ENCODE measurements at regions not wholly inside any gene's neighbourhood (a gene's known extent, or its start where the extent isn't known, plus 50 kb on each side); places are given as distances from the start of the nearest gene placed in this dataset.

GRCh38 chr15:60138397-60138968, 134.4 kb downstream of the FOXB1 start:
- H3K27me3 ChIP-seq (ENCODE audit: control insufficient read depth in 1 of 2, insufficient read depth in 2 of 2, low read length in 2 of 2), result no peaks in the 10 kb centered on the region
- Mint-ChIP-seq H3K4me3 (no peak overlapping the region), H3K27me3 (peaks cover 40% of the 10 kb centered on the region), H3K9me3 (peaks cover 2% of the 10 kb centered on the region), H3K27ac (no peak overlapping the region), H3K4me1 (ENCODE audit: low read depth) (no peaks in the 10 kb centered on the region), H3K36me3 (ENCODE audit: low read depth) (no peaks in the 10 kb centered on the region)
- DNase-seq, result no peak
- intact Hi-C loops (cut with DNase I, micrococcal nuclease), result no loop called here
- no peaks in the 10 kb centered on the region for H3K4me1 ChIP-seq (ENCODE audit: insufficient read depth, low read length)
- ChIA-PET CTCF (interaction anchor here (1.0 kb wide), 1 partner anchor 29 kb away, joined by 3 read pairs; no protein-coding TSS in a partner anchor), POLR2A (no interaction called here)
- no peaks in the 10 kb centered on the region for H3K36me3 ChIP-seq (ENCODE audit: insufficient read depth, low read length)
- TF ChIP-seq CTCF (IDR thresholded peaks at IDR 0.05), result no peak
- no peak for ATAC-seq (ENCODE audit: poor library complexity)
- H3K4me3 ChIP-seq (ENCODE audit: low read length), result no peak overlapping the region
- no peaks in the 10 kb centered on the region for H3K9me3 ChIP-seq (ENCODE audit: control insufficient read depth in 1 of 2, insufficient read depth in 1 of 2, low read length in 2 of 2)
- H3K27ac ChIP-seq (ENCODE audit: low read depth in 1 of 2, low read length in 2 of 2), result no peak overlapping the region

- Mint-ChIP-seq H3K27me3 (peaks cover 53% of the 10 kb centered on the region), H3K4me1 (ENCODE audit: low read depth) (no peaks in the 10 kb centered on the region), H3K9me3 (no peaks in the 10 kb centered on the region), H3K4me3 (no peak overlapping the region), H3K27ac (no peak overlapping the region), H3K36me3 (ENCODE audit: low read depth) (no peaks in the 10 kb centered on the region)
- no peaks in the 10 kb centered on the region for H3K9me3 ChIP-seq (ENCODE audit: control insufficient read depth in 1 of 2, insufficient read depth in 1 of 2, low read length in 2 of 2)
- peaks cover 7 to 12% of the 10 kb centered on the region in 2 experiments for H3K27me3 ChIP-seq (ENCODE audit: control insufficient read depth in 1 of 2, insufficient read depth in 2 of 2, low read length in 2 of 2)
- no peaks in the 10 kb centered on the region for H3K36me3 ChIP-seq (ENCODE audit: insufficient read depth, low read length)
- DNase-seq (no peak), ATAC-seq (ENCODE audit: poor library complexity) (no peak)
- TF ChIP-seq CTCF (IDR thresholded peaks at IDR 0.05), result no peak
- no peaks in the 10 kb centered on the region for H3K4me1 ChIP-seq (ENCODE audit: insufficient read depth, low read length)
- H3K4me3 ChIP-seq (ENCODE audit: low read length), result no peak overlapping the region
- intact Hi-C loops (cut with DNase I, micrococcal nuclease), result no loop called here
- ChIA-PET POLR2A (no interaction called here), CTCF (interaction anchor here (2.0 kb wide), 1 partner anchor 10 kb away, joined by 6 read pairs; no protein-coding TSS in a partner anchor)
- no peak overlapping the region for H3K27ac ChIP-seq (ENCODE audit: low read depth in 1 of 2, low read length in 2 of 2)
These were observed 148.3 kb downstream of the FOXB1 start for GRCh38 chr15:60152386-60152785.

- Mint-ChIP-seq H3K4me1 (ENCODE audit: low read depth) (no peaks in the 10 kb centered on the region), H3K4me3 (no peak overlapping the region), H3K9me3 (no peaks in the 10 kb centered on the region), H3K27me3 (peaks cover 54% of the 10 kb centered on the region), H3K27ac (no peak overlapping the region), H3K36me3 (ENCODE audit: low read depth) (no peaks in the 10 kb centered on the region)
- intact Hi-C loops (cut with DNase I, micrococcal nuclease), result no loop called here
- DNase-seq (no peak), ATAC-seq (ENCODE audit: poor library complexity) (no peak)
- CTCF ChIA-PET, result no interaction called here
- Histone ChIP-seq H3K27ac (ENCODE audit: low read depth in 1 of 2, low read length in 2 of 2) (no peak overlapping the region), H3K27me3 (ENCODE audit: control insufficient read depth in 1 of 2, insufficient read depth in 2 of 2, low read length in 2 of 2) (peaks cover 7 to 12% of the 10 kb centered on the region in 2 experiments), H3K4me3 (ENCODE audit: low read length) (no peak overlapping the region), H3K36me3 (ENCODE audit: insufficient read depth, low read length) (no peaks in the 10 kb centered on the region), H3K9me3 (ENCODE audit: control insufficient read depth in 1 of 2, insufficient read depth in 1 of 2, low read length in 2 of 2) (no peaks in the 10 kb centered on the region), H3K4me1 (ENCODE audit: insufficient read depth, low read length) (no peaks in the 10 kb centered on the region)
- POLR2A ChIA-PET, result no interaction called here
- no peak for TF ChIP-seq CTCF (IDR thresholded peaks at IDR 0.05)
These were observed 150.7 kb downstream of the FOXB1 start for GRCh38 chr15:60154764-60155325.
